ENCODE measurements at regions not wholly inside any gene's neighbourhood (a gene's known extent, or its start where the extent isn't known, plus 50 kb on each side); places are given as distances from the start of the nearest gene placed in this dataset.

- no peak for DNase-seq
These were observed 408.8 kb upstream of the SALL1 start for GRCh38 chr16:51559901-51560300.

- DNase-seq = no peak
These were observed 406.6 kb upstream of the SALL1 start for GRCh38 chr16:51557670-51558069.

GRCh38 chr16:51556694-51557340 lies 405.7 kb upstream of the SALL1 start:
- no peak for DNase-seq

- no peak for DNase-seq
These were observed 402.8 kb upstream of the SALL1 start for GRCh38 chr16:51553910-51554309.

- no peak for DNase-seq
These were observed 402.2 kb upstream of the SALL1 start for GRCh38 chr16:51553314-51553713.

GRCh38 chr16:51550800-51551347 lies 399.8 kb upstream of the SALL1 start:
- DNase-seq = no peak

- no peak for DNase-seq
These were observed 398.8 kb upstream of the SALL1 start for GRCh38 chr16:51549836-51550235.

GRCh38 chr16:51545951-51546350 lies 394.9 kb upstream of the SALL1 start:
- no peak for DNase-seq

GRCh38 chr16:51544851-51545467 lies 393.9 kb upstream of the SALL1 start:
- no peak for DNase-seq

GRCh38 chr16:51543971-51544370 lies 392.9 kb upstream of the SALL1 start:
- no peak for DNase-seq

- no peak for DNase-seq
These were observed 392.1 kb upstream of the SALL1 start for GRCh38 chr16:51542981-51543815.

- no peak for DNase-seq
These were observed 389.2 kb upstream of the SALL1 start for GRCh38 chr16:51540259-51540658.

- DNase-seq = no peak
These were observed 387.8 kb upstream of the SALL1 start for GRCh38 chr16:51538707-51539498.

- DNase-seq = no peak
These were observed 384.5 kb upstream of the SALL1 start for GRCh38 chr16:51535591-51535990.

- no peak for DNase-seq
These were observed 381.5 kb upstream of the SALL1 start for GRCh38 chr16:51532551-51532950.

GRCh38 chr16:51531271-51531670 lies 380.2 kb upstream of the SALL1 start:
- DNase-seq = no peak

GRCh38 chr16:51527349-51527748 lies 376.3 kb upstream of the SALL1 start:
- DNase-seq = no peak

GRCh38 chr16:51526621-51527020 lies 375.6 kb upstream of the SALL1 start:
- no peak for DNase-seq

- no peak for DNase-seq
These were observed 373.7 kb upstream of the SALL1 start for GRCh38 chr16:51524555-51525373.

- no peak for DNase-seq
These were observed 373.0 kb upstream of the SALL1 start for GRCh38 chr16:51524070-51524469.

GRCh38 chr16:51523400-51523799 lies 372.3 kb upstream of the SALL1 start:
- peak; percentile 2 for DNase-seq

- DNase-seq = no peak
These were observed 371.8 kb upstream of the SALL1 start for GRCh38 chr16:51522902-51523301.

All from DMS79 treated with DMSO at 0.1 percent for 48 hours (cell line).